Testis (tissue), 2 donors: ENCODE measurements at regions not wholly inside any gene's neighbourhood (a gene's known extent, or its start where the extent isn't known, plus 50 kb on each side); places are given as distances from the start of the nearest gene placed in this dataset.

Source experiments
- DNase-seq: peaks from one replicate; pipeline ENCODE4 v3.0.0-alpha.2; 2019
- H3K27ac ChIP-seq, 2 donors: fragments of 200-600 bp; sonication (generic); one replicate each; pipeline ENCODE4 v1.5.1; 2019
- H3K27me3 ChIP-seq: fragments of 200-600 bp; sonication (generic); one replicate; pipeline ENCODE4 v1.5.1; 2019
- H3K36me3 ChIP-seq: fragments of 200-600 bp; sonication (generic); one replicate; pipeline ENCODE4 v1.5.1; 2017; ENCODE audit warnings: low read depth; ENCODE audit errors: missing control alignments
- H3K4me1 ChIP-seq: fragments of 200-600 bp; sonication (generic); one replicate; pipeline ENCODE4 v1.5.1; 2019
- H3K4me3 ChIP-seq, 2 donors: fragments of 200-600 bp; sonication (generic); one replicate each; pipeline ENCODE4 v1.5.1; 2017 to 2019
- H3K9me3 ChIP-seq: fragments of 200-600 bp; sonication (generic); one replicate; pipeline ENCODE4 v1.5.1; 2017
- CTCF ChIP-seq, 3 experiments: fragments of 450-650 bp in 2 of 3; fragments of 200-600 bp in 1 of 3; sonication (generic) in 1 of 3; IDR thresholded peaks; one replicate each; pipeline ENCODE4 v1.5.1; 2016 to 2019; ENCODE audit warnings: antibody characterized with exemption in 3 of 3, mild to moderate bottlenecking in 2 of 3, moderate library complexity in 1 of 3
- POLR2A ChIP-seq: fragments of 450-650 bp; IDR thresholded peaks from one replicate; pipeline ENCODE4 v1.6.1; 2017; ENCODE audit warnings: antibody characterized with exemption, mild to moderate bottlenecking, moderate library complexity
- WGBS, 2 donors: methylation state at CpG; one replicate each; pipeline ENCODE4 v1.1.5; 2018; 5-methylcytosine and 5-hydroxymethylcytosine counted together
- intact Hi-C: fragments of 100-400 bp; cut with DNase I; formaldehyde crosslinking; loops from one replicate; pipeline ENCODE4 v1.15.1; 2023; ENCODE audit warnings: low total_unique reads

GRCh38 chr21:25326181-25326580, 281.1 kb downstream of the MRPL39 start:
- no peak for DNase-seq
- no peak overlapping the region for H3K4me3 ChIP-seq
- intact Hi-C loops: no loop called here
- H3K27me3 ChIP-seq: no peaks in the 10 kb centered on the region
- WGBS, 2 donors: 89 to 95% methylated on average over 2 of the region's 2 CpGs
- H3K9me3 ChIP-seq: no peaks in the 10 kb centered on the region
- H3K4me1 ChIP-seq: no peaks in the 10 kb centered on the region
- no peaks in the 10 kb centered on the region for H3K36me3 ChIP-seq
- no peak overlapping the region for H3K27ac ChIP-seq
- TF ChIP-seq CTCF (IDR thresholded peaks at IDR 0.05): no peak
- TF ChIP-seq POLR2A: no peak

DNA sequence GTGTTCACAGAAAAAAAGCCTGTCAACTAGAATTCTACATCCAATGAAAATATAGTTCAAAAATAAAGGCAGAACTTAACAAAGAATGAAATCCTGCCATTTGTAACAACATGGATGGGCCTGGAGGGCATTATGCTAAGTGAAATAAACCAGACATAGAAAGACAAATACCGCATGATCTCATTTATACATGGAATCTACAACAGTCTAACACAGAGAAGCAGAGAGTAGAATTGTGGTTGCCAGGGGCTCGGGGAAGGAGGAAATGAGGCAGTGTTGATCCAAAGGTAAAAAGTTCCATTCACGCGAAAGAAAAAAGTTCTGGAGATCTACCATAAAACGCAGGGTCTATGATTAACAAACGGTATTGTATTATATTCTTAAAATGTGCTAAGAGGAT, 282.6 kb downstream of the MRPL39 start:
- no peak for DNase-seq
- no peak for TF ChIP-seq CTCF (IDR thresholded peaks at IDR 0.05)
- TF ChIP-seq POLR2A: no peak
- no peak overlapping the region for H3K4me3 ChIP-seq
- no peak overlapping the region for H3K27ac ChIP-seq
- H3K36me3 ChIP-seq: no peaks in the 10 kb centered on the region
- no peaks in the 10 kb centered on the region for H3K9me3 ChIP-seq
- no peaks in the 10 kb centered on the region for H3K4me1 ChIP-seq
- intact Hi-C loops: no loop called here
- no peaks in the 10 kb centered on the region for H3K27me3 ChIP-seq
- 90 to 91% methylated on average over 6 of the region's 6 CpGs for WGBS, 2 donors

GRCh38 chr21:25323356-25323949, 283.8 kb downstream of the MRPL39 start:
- Histone ChIP-seq H3K27me3 (no peaks in the 10 kb centered on the region), H3K36me3 (no peaks in the 10 kb centered on the region), H3K27ac (no peak overlapping the region), H3K4me3 (no peak overlapping the region), H3K4me1 (no peaks in the 10 kb centered on the region), H3K9me3 (no peaks in the 10 kb centered on the region)
- intact Hi-C loops: no loop called here
- DNase-seq: no peak
- no peak for TF ChIP-seq CTCF (IDR thresholded peaks at IDR 0.05)
- no peak for TF ChIP-seq POLR2A
- 69 to 81% methylated on average over 7 of the region's 7 CpGs for WGBS, 2 donors

DNA sequence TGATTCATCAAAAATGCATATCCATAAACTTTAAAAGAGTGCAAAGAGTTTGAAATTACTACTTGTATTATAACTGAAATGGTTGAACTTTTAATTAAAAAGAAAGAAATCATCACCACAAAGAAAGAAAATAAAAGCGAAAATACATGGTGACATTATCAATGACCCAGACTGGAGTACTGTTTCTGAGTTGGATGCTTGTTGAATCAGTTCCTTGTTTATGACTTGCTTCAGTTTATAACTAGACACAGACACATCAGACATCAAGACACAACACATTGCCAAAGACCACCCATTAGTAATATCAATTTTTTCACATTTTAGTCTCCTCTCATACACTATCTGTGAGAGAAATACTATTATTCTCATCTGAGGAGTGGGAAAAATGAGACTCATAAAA, 293.0 kb downstream of the MRPL39 start:
- 88 to 89% methylated on average over 1 of the region's 1 CpG for WGBS, 2 donors
- intact Hi-C loops: no loop called here
- Histone ChIP-seq H3K36me3 (no peaks in the 10 kb centered on the region), H3K4me3 (no peak overlapping the region), H3K27me3 (no peaks in the 10 kb centered on the region), H3K27ac (no peak overlapping the region), H3K4me1 (no peaks in the 10 kb centered on the region), H3K9me3 (no peaks in the 10 kb centered on the region)
- no peak for DNase-seq
- no peak for TF ChIP-seq CTCF (IDR thresholded peaks at IDR 0.05)
- TF ChIP-seq POLR2A: no peak

- H3K36me3 ChIP-seq: no peaks in the 10 kb centered on the region
- H3K27me3 ChIP-seq: no peaks in the 10 kb centered on the region
- intact Hi-C loops: no loop called here
- 44 to 51% methylated on average over 3 of the region's 3 CpGs for WGBS, 2 donors
- DNase-seq: no peak
- no peak overlapping the region for H3K4me3 ChIP-seq
- no peaks in the 10 kb centered on the region for H3K4me1 ChIP-seq
- TF ChIP-seq POLR2A (no peak), CTCF (IDR thresholded peaks at IDR 0.05) (no peak)
- no peak overlapping the region for H3K27ac ChIP-seq
- H3K9me3 ChIP-seq: no peaks in the 10 kb centered on the region
Measured at GRCh38 chr21:25313829-25314228, 293.5 kb downstream of the MRPL39 start.
